ENCODE measurements at regions not wholly inside any gene's neighbourhood (a gene's known extent, or its start where the extent isn't known, plus 50 kb on each side); places are given as distances from the start of the nearest gene placed in this dataset.

GRCh38 chr3:95289295-95289694 is 1226.4 kb downstream of the NSUN3 start (continued):
- TF ChIP-seq, protein P1, sequence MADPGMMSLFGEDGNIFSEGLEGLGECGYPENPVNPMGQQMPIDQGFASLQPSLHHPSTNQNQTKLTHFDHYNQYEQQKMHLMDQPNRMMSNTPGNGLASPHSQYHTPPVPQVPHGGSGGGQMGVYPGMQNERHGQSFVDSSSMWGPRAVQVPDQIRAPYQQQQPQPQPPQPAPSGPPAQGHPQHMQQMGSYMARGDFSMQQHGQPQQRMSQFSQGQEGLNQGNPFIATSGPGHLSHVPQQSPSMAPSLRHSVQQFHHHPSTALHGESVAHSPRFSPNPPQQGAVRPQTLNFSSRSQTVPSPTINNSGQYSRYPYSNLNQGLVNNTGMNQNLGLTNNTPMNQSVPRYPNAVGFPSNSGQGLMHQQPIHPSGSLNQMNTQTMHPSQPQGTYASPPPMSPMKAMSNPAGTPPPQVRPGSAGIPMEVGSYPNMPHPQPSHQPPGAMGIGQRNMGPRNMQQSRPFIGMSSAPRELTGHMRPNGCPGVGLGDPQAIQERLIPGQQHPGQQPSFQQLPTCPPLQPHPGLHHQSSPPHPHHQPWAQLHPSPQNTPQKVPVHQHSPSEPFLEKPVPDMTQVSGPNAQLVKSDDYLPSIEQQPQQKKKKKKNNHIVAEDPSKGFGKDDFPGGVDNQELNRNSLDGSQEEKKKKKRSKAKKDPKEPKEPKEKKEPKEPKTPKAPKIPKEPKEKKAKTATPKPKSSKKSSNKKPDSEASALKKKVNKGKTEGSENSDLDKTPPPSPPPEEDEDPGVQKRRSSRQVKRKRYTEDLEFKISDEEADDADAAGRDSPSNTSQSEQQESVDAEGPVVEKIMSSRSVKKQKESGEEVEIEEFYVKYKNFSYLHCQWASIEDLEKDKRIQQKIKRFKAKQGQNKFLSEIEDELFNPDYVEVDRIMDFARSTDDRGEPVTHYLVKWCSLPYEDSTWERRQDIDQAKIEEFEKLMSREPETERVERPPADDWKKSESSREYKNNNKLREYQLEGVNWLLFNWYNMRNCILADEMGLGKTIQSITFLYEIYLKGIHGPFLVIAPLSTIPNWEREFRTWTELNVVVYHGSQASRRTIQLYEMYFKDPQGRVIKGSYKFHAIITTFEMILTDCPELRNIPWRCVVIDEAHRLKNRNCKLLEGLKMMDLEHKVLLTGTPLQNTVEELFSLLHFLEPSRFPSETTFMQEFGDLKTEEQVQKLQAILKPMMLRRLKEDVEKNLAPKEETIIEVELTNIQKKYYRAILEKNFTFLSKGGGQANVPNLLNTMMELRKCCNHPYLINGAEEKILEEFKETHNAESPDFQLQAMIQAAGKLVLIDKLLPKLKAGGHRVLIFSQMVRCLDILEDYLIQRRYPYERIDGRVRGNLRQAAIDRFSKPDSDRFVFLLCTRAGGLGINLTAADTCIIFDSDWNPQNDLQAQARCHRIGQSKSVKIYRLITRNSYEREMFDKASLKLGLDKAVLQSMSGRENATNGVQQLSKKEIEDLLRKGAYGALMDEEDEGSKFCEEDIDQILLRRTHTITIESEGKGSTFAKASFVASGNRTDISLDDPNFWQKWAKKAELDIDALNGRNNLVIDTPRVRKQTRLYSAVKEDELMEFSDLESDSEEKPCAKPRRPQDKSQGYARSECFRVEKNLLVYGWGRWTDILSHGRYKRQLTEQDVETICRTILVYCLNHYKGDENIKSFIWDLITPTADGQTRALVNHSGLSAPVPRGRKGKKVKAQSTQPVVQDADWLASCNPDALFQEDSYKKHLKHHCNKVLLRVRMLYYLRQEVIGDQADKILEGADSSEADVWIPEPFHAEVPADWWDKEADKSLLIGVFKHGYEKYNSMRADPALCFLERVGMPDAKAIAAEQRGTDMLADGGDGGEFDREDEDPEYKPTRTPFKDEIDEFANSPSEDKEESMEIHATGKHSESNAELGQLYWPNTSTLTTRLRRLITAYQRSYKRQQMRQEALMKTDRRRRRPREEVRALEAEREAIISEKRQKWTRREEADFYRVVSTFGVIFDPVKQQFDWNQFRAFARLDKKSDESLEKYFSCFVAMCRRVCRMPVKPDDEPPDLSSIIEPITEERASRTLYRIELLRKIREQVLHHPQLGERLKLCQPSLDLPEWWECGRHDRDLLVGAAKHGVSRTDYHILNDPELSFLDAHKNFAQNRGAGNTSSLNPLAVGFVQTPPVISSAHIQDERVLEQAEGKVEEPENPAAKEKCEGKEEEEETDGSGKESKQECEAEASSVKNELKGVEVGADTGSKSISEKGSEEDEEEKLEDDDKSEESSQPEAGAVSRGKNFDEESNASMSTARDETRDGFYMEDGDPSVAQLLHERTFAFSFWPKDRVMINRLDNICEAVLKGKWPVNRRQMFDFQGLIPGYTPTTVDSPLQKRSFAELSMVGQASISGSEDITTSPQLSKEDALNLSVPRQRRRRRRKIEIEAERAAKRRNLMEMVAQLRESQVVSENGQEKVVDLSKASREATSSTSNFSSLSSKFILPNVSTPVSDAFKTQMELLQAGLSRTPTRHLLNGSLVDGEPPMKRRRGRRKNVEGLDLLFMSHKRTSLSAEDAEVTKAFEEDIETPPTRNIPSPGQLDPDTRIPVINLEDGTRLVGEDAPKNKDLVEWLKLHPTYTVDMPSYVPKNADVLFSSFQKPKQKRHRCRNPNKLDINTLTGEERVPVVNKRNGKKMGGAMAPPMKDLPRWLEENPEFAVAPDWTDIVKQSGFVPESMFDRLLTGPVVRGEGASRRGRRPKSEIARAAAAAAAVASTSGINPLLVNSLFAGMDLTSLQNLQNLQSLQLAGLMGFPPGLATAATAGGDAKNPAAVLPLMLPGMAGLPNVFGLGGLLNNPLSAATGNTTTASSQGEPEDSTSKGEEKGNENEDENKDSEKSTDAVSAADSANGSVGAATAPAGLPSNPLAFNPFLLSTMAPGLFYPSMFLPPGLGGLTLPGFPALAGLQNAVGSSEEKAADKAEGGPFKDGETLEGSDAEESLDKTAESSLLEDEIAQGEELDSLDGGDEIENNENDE (IDR thresholded peaks at IDR 0.05; ENCODE audit: insufficient replicate concordance, low read length): no peak
- no peak for TF ChIP-seq SP1 (IDR thresholded peaks at IDR 0.05; ENCODE audit: low read depth, low read length)

All from H1 (cell line).